ENCODE measurements at regions not wholly inside any gene's neighbourhood (a gene's known extent, or its start where the extent isn't known, plus 50 kb on each side); places are given as distances from the start of the nearest gene placed in this dataset.

DNA sequence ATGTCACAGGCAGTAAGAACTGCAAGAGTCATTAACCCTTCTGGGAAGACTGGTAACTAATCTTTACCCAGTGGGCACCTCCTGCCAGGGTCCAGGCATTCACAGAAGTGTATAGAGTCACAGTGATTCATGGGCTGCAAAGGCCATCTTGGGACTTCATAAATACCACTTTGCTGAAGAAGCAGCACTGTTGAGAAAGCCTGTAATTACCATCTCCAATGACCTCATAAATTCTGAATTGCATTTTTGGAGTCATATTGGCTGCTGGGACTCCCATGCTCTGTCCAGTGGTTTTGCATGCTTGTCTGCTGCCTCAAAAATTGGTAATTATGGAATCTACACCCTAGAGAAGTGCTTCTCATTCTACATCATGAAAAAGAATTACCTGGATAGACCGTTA, 837.2 kb downstream of the NTRK3 start:
- BruUV-seq (replicated peaks), result no TSS peak
- CTCF ChIA-PET, result no interaction called here
- Histone ChIP-seq H3K9me3 (ENCODE audit: control insufficient read depth in 1 of 2, insufficient read depth in 1 of 2, low read depth in 1 of 2, low read length in 2 of 2) (peaks cover 7 to 32% of the 10 kb centered on the region in 2 experiments; a peak in 2 of 4 replicates), H4K20me1 (ENCODE audit: insufficient read depth) (no peaks in the 10 kb centered on the region), H3K9me2 (ENCODE audit: insufficient read depth) (no peaks in the 10 kb centered on the region), H3K27me3 (ENCODE audit: insufficient read depth, low read length) (no peaks in the 10 kb centered on the region), H3K79me2 (ENCODE audit: insufficient read depth, low read length) (no peaks in the 10 kb centered on the region), H3K27ac (ENCODE audit: low read depth, low read length) (no peak overlapping the region), H3K4me2 (ENCODE audit: low read length) (no peak overlapping the region), H3K4me1 (ENCODE audit: control insufficient read depth in 1 of 2, insufficient read depth in 2 of 2, low read length in 2 of 2) (no peaks in the 10 kb centered on the region), H3K9ac (ENCODE audit: low read length) (no peak overlapping the region), H3K4me3 (replicated peaks in 1 of 2; ENCODE audit: low read depth in 1 of 2, low read length in 2 of 2) (no peak overlapping the region), H3K36me3 (ENCODE audit: control insufficient read depth in 1 of 2, insufficient read depth in 2 of 2, low read length in 2 of 2) (no peaks in the 10 kb centered on the region), H2AFZ (ENCODE audit: low read depth, low read length, poor library complexity, severe bottlenecking) (no peak overlapping the region)
- intact Hi-C loops (cut with micrococcal nuclease), result no loop called here
- RAD21 ChIA-PET (ENCODE audit: low non-redundant PET in 1 of 2, low total read pairs in 2 of 2, uncharacterized antibody in 2 of 2, unreplicated experiment in 2 of 2), result no interaction called here
- ATAC-seq (no peak), DNase-seq (ENCODE audit: low read depth, low spot score) (no peak)
- TF ChIP-seq, protein P1, sequence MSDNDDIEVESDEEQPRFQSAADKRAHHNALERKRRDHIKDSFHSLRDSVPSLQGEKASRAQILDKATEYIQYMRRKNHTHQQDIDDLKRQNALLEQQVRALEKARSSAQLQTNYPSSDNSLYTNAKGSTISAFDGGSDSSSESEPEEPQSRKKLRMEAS (IDR thresholded peaks at IDR 0.05), result no peak
- TF ChIP-seq CBX3 (IDR thresholded peaks at IDR 0.05; ENCODE audit: low read depth) (no peak), CEBPB (IDR thresholded peaks at IDR 0.05; ENCODE audit: low read depth) (no peak), POLR2AphosphoS5 (IDR thresholded peaks at IDR 0.05; ENCODE audit: low read depth, low read length) (no peak), ZNF274 (IDR thresholded peaks at IDR 0.05; ENCODE audit: low read depth, low read length) (no peak), POLR2A (IDR thresholded peaks at IDR 0.05; ENCODE audit: borderline replicate concordance, extremely low read depth, insufficient read depth, insufficient read length) (no peak), EZH2phosphoT487 (IDR thresholded peaks at IDR 0.05; ENCODE audit: borderline replicate concordance) (no peak), FOSL1 (IDR thresholded peaks at IDR 0.05; ENCODE audit: low read depth) (no peak)
- POLR2A ChIA-PET, result no interaction called here

DNA sequence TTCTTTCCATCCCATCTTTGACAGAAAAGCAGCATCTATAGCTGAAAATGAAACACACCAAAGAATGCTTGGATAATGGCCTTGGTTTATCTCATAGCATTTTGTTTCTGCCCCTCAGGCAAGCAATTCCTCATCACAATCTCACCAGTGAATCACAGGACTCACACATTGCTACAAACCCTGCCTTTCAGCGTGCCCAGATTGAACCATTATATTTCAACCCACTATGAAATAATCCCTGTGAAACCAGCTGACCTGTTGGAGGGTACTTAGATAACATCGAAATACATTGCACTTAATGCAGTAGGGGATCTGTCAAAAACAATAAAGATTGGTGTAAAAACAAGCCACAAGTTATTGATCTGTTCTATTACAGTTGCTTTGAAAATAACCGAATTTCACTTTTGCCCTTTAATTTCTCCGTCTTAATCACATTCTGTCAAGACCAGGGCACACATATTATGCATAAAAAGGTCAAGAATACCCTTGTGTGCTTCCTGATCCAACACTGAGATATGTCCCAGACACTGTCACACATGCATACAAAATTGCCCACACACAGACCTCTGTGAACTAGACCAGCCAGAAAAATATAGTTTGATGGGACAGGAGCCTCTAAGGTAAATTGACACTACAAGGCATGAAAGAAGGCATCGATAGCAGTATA, 839.8 kb downstream of the NTRK3 start:
- H3K9ac ChIP-seq (ENCODE audit: low read length), result no peak overlapping the region
- no peak overlapping the region for H3K4me2 ChIP-seq (ENCODE audit: low read length)
- no peaks in the 10 kb centered on the region for H3K36me3 ChIP-seq (ENCODE audit: control insufficient read depth in 1 of 2, insufficient read depth in 2 of 2, low read length in 2 of 2)
- ATAC-seq, result no peak
- H3K79me2 ChIP-seq (ENCODE audit: insufficient read depth, low read length), result no peaks in the 10 kb centered on the region
- H3K9me3 ChIP-seq (ENCODE audit: control insufficient read depth in 1 of 2, insufficient read depth in 1 of 2, low read depth in 1 of 2, low read length in 2 of 2), result peaks cover 4 to 35% of the 10 kb centered on the region in 2 experiments; a peak in 2 of 4 replicates
- intact Hi-C loops (cut with micrococcal nuclease), result no loop called here
- H3K9me2 ChIP-seq (ENCODE audit: insufficient read depth), result no peaks in the 10 kb centered on the region
- no peaks in the 10 kb centered on the region for H3K27me3 ChIP-seq (ENCODE audit: insufficient read depth, low read length)
- H2AFZ ChIP-seq (ENCODE audit: low read depth, low read length, poor library complexity, severe bottlenecking), result no peak overlapping the region
- CTCF ChIA-PET, result no interaction called here
- DNase-seq (ENCODE audit: low read depth, low spot score), result no peak
- H3K4me3 ChIP-seq (replicated peaks in 1 of 2; ENCODE audit: low read depth in 1 of 2, low read length in 2 of 2), result no peak overlapping the region
- H3K27ac ChIP-seq (ENCODE audit: low read depth, low read length), result no peak overlapping the region
- RAD21 ChIA-PET (ENCODE audit: low non-redundant PET in 1 of 2, low total read pairs in 2 of 2, uncharacterized antibody in 2 of 2, unreplicated experiment in 2 of 2), result no interaction called here
- no peaks in the 10 kb centered on the region for H3K4me1 ChIP-seq (ENCODE audit: control insufficient read depth in 1 of 2, insufficient read depth in 2 of 2, low read length in 2 of 2)
- POLR2A ChIA-PET, result no interaction called here
- TF ChIP-seq, protein P2, sequence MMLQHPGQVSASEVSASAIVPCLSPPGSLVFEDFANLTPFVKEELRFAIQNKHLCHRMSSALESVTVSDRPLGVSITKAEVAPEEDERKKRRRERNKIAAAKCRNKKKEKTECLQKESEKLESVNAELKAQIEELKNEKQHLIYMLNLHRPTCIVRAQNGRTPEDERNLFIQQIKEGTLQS (IDR thresholded peaks at IDR 0.05), result no peak
- TF ChIP-seq ZNF274 (IDR thresholded peaks at IDR 0.05; ENCODE audit: low read depth, low read length) (no peak), TCF7L2 (IDR thresholded peaks at IDR 0.05; ENCODE audit: borderline replicate concordance, extremely low read depth, insufficient read depth, insufficient read length) (no peak), RAD21 (IDR thresholded peaks at IDR 0.05; ENCODE audit: low read depth) (no peak), EZH2 (IDR thresholded peaks at IDR 0.05) (no peak), SIN3A (IDR thresholded peaks at IDR 0.05; ENCODE audit: low read depth) (no peak), ELF1 (IDR thresholded peaks at IDR 0.05; ENCODE audit: borderline replicate concordance, low read depth) (no peak), POLR2AphosphoS5 (IDR thresholded peaks at IDR 0.05; ENCODE audit: low read depth, low read length) (no peak), SRF (IDR thresholded peaks at IDR 0.05; ENCODE audit: low read depth) (no peak), FOSL1 (IDR thresholded peaks at IDR 0.05; ENCODE audit: low read depth) (no peak), CEBPB (IDR thresholded peaks at IDR 0.05; ENCODE audit: low read depth) (no peak), SP1 (IDR thresholded peaks at IDR 0.05; ENCODE audit: low read depth) (no peak), EGR1 (IDR thresholded peaks at IDR 0.05; ENCODE audit: low read depth) (no peak)
- TF ChIP-seq, protein P3, sequence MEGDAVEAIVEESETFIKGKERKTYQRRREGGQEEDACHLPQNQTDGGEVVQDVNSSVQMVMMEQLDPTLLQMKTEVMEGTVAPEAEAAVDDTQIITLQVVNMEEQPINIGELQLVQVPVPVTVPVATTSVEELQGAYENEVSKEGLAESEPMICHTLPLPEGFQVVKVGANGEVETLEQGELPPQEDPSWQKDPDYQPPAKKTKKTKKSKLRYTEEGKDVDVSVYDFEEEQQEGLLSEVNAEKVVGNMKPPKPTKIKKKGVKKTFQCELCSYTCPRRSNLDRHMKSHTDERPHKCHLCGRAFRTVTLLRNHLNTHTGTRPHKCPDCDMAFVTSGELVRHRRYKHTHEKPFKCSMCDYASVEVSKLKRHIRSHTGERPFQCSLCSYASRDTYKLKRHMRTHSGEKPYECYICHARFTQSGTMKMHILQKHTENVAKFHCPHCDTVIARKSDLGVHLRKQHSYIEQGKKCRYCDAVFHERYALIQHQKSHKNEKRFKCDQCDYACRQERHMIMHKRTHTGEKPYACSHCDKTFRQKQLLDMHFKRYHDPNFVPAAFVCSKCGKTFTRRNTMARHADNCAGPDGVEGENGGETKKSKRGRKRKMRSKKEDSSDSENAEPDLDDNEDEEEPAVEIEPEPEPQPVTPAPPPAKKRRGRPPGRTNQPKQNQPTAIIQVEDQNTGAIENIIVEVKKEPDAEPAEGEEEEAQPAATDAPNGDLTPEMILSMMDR (IDR thresholded peaks at IDR 0.05 in 2 of 3, conservative IDR thresholded peaks at IDR 0.05 in 1 of 3; ENCODE audit: borderline replicate concordance in 1 of 3, insufficient read depth in 1 of 3, low read depth in 2 of 3, low read length in 2 of 3), result no peak
- TF ChIP-seq, protein P1 (IDR thresholded peaks at IDR 0.05), result no peak
- H4K20me1 ChIP-seq (ENCODE audit: insufficient read depth), result no peaks in the 10 kb centered on the region
- no TSS peak for BruUV-seq (replicated peaks)
